H7 (cell line): ENCODE measurements at regions not wholly inside any gene's neighbourhood (a gene's known extent, or its start where the extent isn't known, plus 50 kb on each side); places are given as distances from the start of the nearest gene placed in this dataset.

Experiments used
- DNase-seq: peaks from one replicate; pipeline ENCODE4 v3.0.0; 2012
- H3K27me3 ChIP-seq: 2 replicates; pipeline ENCODE4 v1.6.0; 2011; ENCODE audit warnings: mild to moderate bottlenecking, low read length; ENCODE audit not compliant: control insufficient read depth, insufficient read depth
- H3K36me3 ChIP-seq: replicated peaks from 2 replicates; pipeline ENCODE4 v1.5.1; 2011; ENCODE audit warnings: low read length; ENCODE audit not compliant: control insufficient read depth, insufficient read depth
- H3K4me3 ChIP-seq: 2 replicates; pipeline ENCODE4 v1.5.1; 2011; ENCODE audit warnings: low read depth, mild to moderate bottlenecking, control low read depth, low read length, moderate library complexity; ENCODE audit not compliant: insufficient read depth

GRCh38 chr5:109936996-109937395 is 247.3 kb downstream of the MAN2A1 start:
- DNase-seq, result no peak
- Histone ChIP-seq H3K27me3 (no peaks in the 10 kb centered on the region), H3K4me3 (no peak overlapping the region), H3K36me3 (no peaks in the 10 kb centered on the region)

DNA sequence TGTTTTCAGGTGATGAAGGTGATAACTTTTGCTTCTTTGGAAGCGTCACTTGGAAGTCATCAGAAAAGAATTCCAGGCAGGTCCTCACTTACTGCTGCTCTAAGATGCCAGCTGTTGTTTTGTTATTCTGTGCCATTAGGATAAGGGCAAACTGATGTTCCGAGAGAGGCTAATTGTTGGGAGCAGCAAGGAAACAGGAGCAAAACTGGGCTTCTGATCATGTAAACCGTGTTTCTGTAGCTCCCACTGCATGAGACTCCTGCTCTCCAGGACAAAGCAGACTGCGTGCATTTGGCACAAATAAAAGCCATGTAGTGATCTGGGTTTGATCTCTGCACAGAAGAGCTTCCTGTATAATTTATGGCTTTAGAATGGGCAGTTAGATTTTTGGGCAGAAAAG is 248.2 kb downstream of the MAN2A1 start:
- no peak for DNase-seq

GRCh38 chr5:109938453-109938852 is 248.7 kb downstream of the MAN2A1 start:
- no peak overlapping the region for H3K4me3 ChIP-seq
- no peak for DNase-seq
- no peaks in the 10 kb centered on the region for H3K27me3 ChIP-seq
- no peaks in the 10 kb centered on the region for H3K36me3 ChIP-seq

More for the DNA sequence above, 248.2 kb downstream of the MAN2A1 start:
- no peaks in the 10 kb centered on the region for H3K36me3 ChIP-seq
- no peak overlapping the region for H3K4me3 ChIP-seq
- no peaks in the 10 kb centered on the region for H3K27me3 ChIP-seq

- DNase-seq, result no peak
- no peaks in the 10 kb centered on the region; the same call in 1 of the 2 replicates for H3K27me3 ChIP-seq
- no peaks in the 10 kb centered on the region for H3K36me3 ChIP-seq
- no peak overlapping the region for H3K4me3 ChIP-seq
These were observed 249.5 kb downstream of the MAN2A1 start for GRCh38 chr5:109939116-109939682.

DNA sequence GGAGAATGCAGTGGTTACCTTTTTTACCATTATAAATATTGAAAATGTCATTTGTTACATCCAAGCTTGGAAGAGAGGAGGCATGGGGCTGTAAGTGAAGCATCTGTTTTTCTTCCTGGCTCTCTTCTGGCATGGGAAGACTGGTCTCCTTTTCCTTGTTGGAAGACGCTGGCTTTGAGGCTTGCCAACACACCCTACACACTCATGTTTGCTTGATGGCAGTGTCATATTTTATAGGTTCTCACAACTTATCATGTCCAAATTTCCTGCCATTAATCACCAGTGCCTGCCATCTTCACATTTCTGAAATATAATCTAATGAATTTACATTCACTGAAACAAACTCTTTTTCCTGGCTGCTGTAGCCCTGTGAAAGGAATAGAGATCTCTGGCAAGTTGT is 252.9 kb downstream of the MAN2A1 start:
- Histone ChIP-seq H3K36me3 (no peaks in the 10 kb centered on the region), H3K4me3 (no peak overlapping the region), H3K27me3 (no peaks in the 10 kb centered on the region; the same call in 1 of the 2 replicates)
- no peak for DNase-seq

- Histone ChIP-seq H3K36me3 (no peaks in the 10 kb centered on the region), H3K27me3 (no peaks in the 10 kb centered on the region; the same call in 1 of the 2 replicates), H3K4me3 (no peak overlapping the region)
- no peak for DNase-seq
These were observed 254.0 kb downstream of the MAN2A1 start for GRCh38 chr5:109943701-109944235.

DNA sequence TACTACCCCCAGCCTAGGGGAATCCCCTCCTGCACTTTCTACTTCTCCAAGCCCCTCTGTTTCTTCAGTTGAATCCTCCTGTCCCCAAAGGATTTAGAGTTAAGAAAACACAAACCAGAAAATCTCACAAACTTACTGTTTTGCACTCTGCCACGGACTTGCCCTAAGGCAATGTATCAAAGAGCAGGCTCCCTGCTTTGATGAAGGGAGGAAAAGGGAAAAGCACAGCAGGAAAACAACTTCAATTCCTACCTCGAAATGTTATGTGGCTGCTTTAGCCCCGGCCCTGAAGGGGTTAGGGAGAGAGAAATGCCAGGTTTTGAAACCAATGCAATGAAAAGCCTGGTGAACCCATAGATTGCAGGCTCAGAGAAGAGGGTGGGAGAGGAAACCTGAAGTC is 254.7 kb downstream of the MAN2A1 start:
- Histone ChIP-seq H3K27me3 (no peaks in the 10 kb centered on the region; the same call in 1 of the 2 replicates), H3K4me3 (no peak overlapping the region), H3K36me3 (no peaks in the 10 kb centered on the region)
- no peak for DNase-seq

GRCh38 chr5:109945097-109945678 is 255.5 kb downstream of the MAN2A1 start:
- H3K36me3 ChIP-seq, result no peaks in the 10 kb centered on the region
- DNase-seq, result no peak
- no peak overlapping the region for H3K4me3 ChIP-seq
- H3K27me3 ChIP-seq, result no peaks in the 10 kb centered on the region; the same call in 1 of the 2 replicates

DNA sequence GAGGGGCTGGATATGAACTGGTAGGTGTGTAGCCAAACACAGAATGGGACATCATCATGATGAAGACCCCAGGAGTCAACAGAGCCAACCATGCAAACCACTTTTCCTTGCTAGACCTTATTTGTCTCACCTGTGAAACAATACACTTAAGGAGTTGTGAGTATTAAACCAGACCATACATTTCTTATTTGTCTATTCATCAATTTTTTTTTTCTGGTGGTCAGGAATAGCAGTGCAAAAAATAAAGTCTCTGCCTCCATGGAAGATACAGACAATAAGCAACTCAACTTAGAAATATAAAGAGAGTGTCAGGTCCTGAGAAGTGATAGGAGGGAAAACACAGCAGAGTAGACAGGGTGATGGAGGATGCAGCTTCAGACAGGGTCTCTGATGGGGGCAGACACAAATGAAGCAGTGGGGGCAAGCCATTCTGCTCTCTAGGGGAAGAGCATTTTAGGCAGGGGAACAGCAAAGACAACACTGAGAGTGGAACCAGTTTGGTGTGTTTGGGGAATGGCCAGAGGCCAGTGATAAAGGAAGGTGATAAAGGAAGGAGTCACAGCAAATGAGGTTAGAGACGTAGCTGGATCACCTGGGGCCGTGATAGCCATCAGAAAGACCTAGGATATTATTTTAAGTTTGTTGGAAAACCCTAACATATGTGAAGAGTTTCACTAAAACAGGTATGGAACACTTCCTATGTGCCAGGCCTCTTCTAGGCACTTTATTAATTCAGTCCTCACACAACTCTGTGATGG is 256.2 kb downstream of the MAN2A1 start:
- DNase-seq, result no peak
- no peaks in the 10 kb centered on the region; the same call in 1 of the 2 replicates for H3K27me3 ChIP-seq
- no peak overlapping the region for H3K4me3 ChIP-seq
- no peaks in the 10 kb centered on the region for H3K36me3 ChIP-seq

DNA sequence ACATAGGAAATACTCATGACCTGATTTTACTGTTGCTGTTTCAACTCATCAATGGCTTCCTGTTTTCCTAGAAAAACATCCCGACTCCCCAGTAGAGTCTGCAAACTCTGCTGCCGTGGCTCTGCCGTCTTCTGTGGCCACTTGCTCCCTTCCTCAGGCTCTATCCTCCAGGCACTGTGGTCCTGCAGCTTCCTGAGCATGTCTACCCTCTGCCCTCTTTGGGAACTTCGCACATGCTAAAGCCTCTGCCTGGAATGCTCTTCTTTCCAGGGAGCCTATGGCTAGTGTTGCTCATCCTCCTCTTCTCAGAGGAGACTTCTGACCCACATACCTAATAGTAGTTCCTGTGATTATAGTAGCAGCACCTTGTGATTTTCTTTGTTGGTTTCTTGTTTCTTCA is 256.9 kb downstream of the MAN2A1 start:
- no peaks in the 10 kb centered on the region; the same call in 1 of the 2 replicates for H3K27me3 ChIP-seq
- H3K36me3 ChIP-seq, result no peaks in the 10 kb centered on the region
- no peak overlapping the region for H3K4me3 ChIP-seq
- DNase-seq, result no peak

- Histone ChIP-seq H3K36me3 (no peaks in the 10 kb centered on the region), H3K27me3 (no peaks in the 10 kb centered on the region; the same call in 1 of the 2 replicates), H3K4me3 (no peak overlapping the region)
- no peak for DNase-seq
These were observed 257.9 kb downstream of the MAN2A1 start for GRCh38 chr5:109947667-109948066.

GRCh38 chr5:109950634-109951033 is 260.9 kb downstream of the MAN2A1 start:
- Histone ChIP-seq H3K27me3 (no peaks in the 10 kb centered on the region), H3K36me3 (no peaks in the 10 kb centered on the region), H3K4me3 (no peak overlapping the region)
- no peak for DNase-seq

DNA sequence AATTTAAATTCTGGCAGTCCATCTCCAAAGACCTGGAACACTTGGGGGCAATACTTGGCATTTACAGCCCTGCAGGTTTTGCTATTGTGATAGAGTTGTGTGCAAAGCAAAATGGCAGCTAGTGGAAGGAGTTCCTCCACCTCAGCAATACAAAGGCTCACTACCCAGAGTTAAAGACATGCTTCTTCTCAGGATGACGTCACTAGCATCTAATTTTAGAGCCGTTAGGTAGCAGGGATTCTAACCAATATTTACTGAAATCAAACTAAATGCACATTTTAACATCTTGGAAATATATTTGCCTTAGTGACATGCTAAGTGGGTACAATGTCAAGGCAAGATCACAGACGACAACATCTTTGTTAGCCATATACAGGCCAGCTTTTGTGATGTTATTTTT is 261.6 kb downstream of the MAN2A1 start:
- Histone ChIP-seq H3K4me3 (no peak overlapping the region), H3K27me3 (no peaks in the 10 kb centered on the region), H3K36me3 (no peaks in the 10 kb centered on the region)
- no peak for DNase-seq

DNA sequence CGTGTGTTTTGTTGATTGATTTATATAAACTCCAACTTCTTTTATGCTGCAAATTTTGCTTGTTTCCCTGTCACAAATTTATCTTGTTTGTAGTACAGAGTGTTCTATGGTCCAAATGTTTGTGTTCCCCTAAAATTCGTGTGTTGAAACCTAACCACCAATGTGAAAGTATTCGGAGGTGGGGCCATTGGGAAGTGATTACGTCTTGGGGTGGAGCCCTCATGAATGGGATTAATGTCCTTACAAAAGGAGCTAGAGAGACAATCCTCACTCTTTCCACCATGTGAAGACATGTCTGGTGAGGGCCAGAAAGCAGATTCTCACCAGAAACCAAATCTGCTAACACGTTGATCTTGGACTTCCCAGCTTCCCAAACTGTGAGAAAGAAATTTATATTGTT is 262.0 kb downstream of the MAN2A1 start:
- Histone ChIP-seq H3K27me3 (no peaks in the 10 kb centered on the region), H3K4me3 (no peak overlapping the region)
- DNase-seq, result no peak

GRCh38 chr5:109953761-109954160 is 264.0 kb downstream of the MAN2A1 start:
- no peaks in the 10 kb centered on the region for H3K27me3 ChIP-seq

More for the DNA sequence above, 262.0 kb downstream of the MAN2A1 start:
- no peaks in the 10 kb centered on the region for H3K36me3 ChIP-seq

More at GRCh38 chr5:109953761-109954160, 264.0 kb downstream of the MAN2A1 start:
- no peaks in the 10 kb centered on the region for H3K36me3 ChIP-seq
- no peak for DNase-seq
- no peak overlapping the region for H3K4me3 ChIP-seq
